ENCODE measurements at regions not wholly inside any gene's neighbourhood (a gene's known extent, or its start where the extent isn't known, plus 50 kb on each side); places are given as distances from the start of the nearest gene placed in this dataset.

DNA sequence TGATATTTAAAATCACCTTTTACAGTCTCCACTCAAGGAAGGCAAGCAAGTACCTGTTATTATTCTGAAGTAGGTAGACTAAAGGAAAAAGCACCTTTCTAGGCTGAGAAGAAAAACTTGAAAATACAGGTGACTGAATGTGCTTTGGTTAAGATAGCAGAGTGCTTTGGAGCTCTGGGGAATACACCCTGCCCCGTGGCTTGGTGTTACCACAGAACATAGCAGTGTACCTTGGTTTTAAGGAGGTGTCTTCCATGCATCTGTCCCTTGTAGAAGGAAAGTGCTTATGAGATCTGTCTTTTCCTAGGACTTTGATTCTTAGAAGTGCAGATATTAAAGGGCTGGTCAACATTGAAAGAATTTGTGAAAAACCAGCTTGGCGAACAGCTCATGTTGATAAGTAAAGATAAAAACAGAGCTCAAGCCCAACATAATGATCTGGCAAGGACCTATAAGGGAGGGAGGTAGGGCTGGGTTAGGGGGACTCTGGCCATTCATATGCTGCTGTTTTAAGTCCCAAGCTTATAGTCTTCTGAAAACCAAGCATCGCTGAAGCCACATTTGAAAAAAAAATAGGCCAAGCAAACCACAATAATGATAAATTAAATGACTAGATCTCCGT lies 66.8 kb downstream of the ZNF608 start:
- TF ChIP-seq, protein P1, sequence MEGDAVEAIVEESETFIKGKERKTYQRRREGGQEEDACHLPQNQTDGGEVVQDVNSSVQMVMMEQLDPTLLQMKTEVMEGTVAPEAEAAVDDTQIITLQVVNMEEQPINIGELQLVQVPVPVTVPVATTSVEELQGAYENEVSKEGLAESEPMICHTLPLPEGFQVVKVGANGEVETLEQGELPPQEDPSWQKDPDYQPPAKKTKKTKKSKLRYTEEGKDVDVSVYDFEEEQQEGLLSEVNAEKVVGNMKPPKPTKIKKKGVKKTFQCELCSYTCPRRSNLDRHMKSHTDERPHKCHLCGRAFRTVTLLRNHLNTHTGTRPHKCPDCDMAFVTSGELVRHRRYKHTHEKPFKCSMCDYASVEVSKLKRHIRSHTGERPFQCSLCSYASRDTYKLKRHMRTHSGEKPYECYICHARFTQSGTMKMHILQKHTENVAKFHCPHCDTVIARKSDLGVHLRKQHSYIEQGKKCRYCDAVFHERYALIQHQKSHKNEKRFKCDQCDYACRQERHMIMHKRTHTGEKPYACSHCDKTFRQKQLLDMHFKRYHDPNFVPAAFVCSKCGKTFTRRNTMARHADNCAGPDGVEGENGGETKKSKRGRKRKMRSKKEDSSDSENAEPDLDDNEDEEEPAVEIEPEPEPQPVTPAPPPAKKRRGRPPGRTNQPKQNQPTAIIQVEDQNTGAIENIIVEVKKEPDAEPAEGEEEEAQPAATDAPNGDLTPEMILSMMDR (IDR thresholded peaks at IDR 0.05), result no peak
- TF ChIP-seq POLR2AphosphoS5 (IDR thresholded peaks at IDR 0.05), result no peak
- TF ChIP-seq POLR2A (IDR thresholded peaks at IDR 0.05), result no peak
- TF ChIP-seq EP300 (IDR thresholded peaks at IDR 0.05), result no peak
